Vagina (tissue), 2 donors: ENCODE measurements at regions not wholly inside any gene's neighbourhood (a gene's known extent, or its start where the extent isn't known, plus 50 kb on each side); places are given as distances from the start of the nearest gene placed in this dataset.

ENCODE experiments used
- DNase-seq, 2 donors: peaks; one replicate each; pipeline ENCODE4 v3.0.0-alpha.2; 2017; ENCODE audit errors: extremely low spot score in 2 of 2
- H3K27ac ChIP-seq: fragments of 200-600 bp; sonication (generic); one replicate; pipeline ENCODE4 v1.5.1; 2019
- H3K27me3 ChIP-seq: fragments of 200-600 bp; sonication (generic); one replicate; pipeline ENCODE4 v1.5.1; 2019
- H3K36me3 ChIP-seq, 2 donors: fragments of 200-600 bp; sonication (generic); one replicate each; pipeline ENCODE4 v1.5.1; 2017 to 2019
- H3K4me1 ChIP-seq: fragments of 200-600 bp; sonication (generic); one replicate; pipeline ENCODE4 v1.5.1; 2019
- H3K4me3 ChIP-seq, 2 donors: fragments of 200-600 bp; sonication (generic); 1 replicate in 1 of 2; 2 replicates in 1 of 2; pipeline ENCODE4 v1.5.1; 2016 to 2019
- H3K9me3 ChIP-seq: fragments of 200-600 bp; sonication (generic); one replicate; pipeline ENCODE4 v1.5.1; 2019
- POLR2A ChIP-seq, 2 donors: fragments of 450-650 bp; IDR thresholded peaks; one replicate each; pipeline ENCODE4 v1.6.1; 2017; ENCODE audit warnings: antibody characterized with exemption in 2 of 2, mild to moderate bottlenecking in 2 of 2, moderate library complexity in 2 of 2
- POLR2AphosphoS5 ChIP-seq, 2 donors: sonication (generic); formaldehyde crosslinking; IDR thresholded peaks; one replicate each; pipeline ENCODE4 v1.9.0; 2017; ENCODE audit warnings: antibody characterized with exemption in 2 of 2, mild to moderate bottlenecking in 2 of 2, low read depth in 1 of 2; ENCODE audit not compliant: insufficient read depth in 1 of 2
- intact Hi-C: fragments of 100-400 bp; cut with DNase I; formaldehyde crosslinking; loops from one replicate; pipeline ENCODE4 v1.15.1; 2023
- TF ChIP-seq, protein P1 (sequence below), 3 experiments: fragments of 450-650 bp in 2 of 3; fragments of 200-600 bp in 1 of 3; sonication (generic) in 1 of 3; IDR thresholded peaks; one replicate each; pipeline ENCODE4 v1.5.1; 2017 to 2019; ENCODE audit warnings: antibody characterized with exemption in 3 of 3, mild to moderate bottlenecking in 2 of 3, moderate library complexity in 2 of 3

DNA sequence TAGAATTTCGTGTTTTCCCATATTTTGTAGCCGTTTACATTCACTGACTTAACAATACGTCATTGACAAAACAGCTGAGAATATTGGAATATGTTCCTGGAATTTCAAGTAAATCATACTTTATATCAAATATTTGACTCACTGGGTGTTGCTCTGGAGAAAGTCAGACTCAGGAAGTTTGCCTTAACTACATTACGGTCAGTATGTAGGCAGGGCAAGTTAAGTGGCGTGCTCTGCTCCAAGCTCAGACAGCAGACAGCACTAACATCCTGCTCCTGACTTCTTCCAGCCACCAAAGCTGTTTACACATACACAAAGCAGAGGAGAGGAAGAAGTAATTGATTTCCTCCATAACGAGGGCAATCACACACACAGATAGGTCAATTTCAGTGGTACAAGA lies 414.6 kb downstream of the LRRIQ3 start:
- TF ChIP-seq POLR2AphosphoS5 (IDR thresholded peaks at IDR 0.05; ENCODE audit: insufficient read depth in 1 of 2, low read depth in 1 of 2) (no peak), POLR2A (IDR thresholded peaks at IDR 0.05) (no peak)
- TF ChIP-seq, protein P1, sequence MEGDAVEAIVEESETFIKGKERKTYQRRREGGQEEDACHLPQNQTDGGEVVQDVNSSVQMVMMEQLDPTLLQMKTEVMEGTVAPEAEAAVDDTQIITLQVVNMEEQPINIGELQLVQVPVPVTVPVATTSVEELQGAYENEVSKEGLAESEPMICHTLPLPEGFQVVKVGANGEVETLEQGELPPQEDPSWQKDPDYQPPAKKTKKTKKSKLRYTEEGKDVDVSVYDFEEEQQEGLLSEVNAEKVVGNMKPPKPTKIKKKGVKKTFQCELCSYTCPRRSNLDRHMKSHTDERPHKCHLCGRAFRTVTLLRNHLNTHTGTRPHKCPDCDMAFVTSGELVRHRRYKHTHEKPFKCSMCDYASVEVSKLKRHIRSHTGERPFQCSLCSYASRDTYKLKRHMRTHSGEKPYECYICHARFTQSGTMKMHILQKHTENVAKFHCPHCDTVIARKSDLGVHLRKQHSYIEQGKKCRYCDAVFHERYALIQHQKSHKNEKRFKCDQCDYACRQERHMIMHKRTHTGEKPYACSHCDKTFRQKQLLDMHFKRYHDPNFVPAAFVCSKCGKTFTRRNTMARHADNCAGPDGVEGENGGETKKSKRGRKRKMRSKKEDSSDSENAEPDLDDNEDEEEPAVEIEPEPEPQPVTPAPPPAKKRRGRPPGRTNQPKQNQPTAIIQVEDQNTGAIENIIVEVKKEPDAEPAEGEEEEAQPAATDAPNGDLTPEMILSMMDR (IDR thresholded peaks at IDR 0.05) = no peak
- H3K27ac ChIP-seq = no peak overlapping the region

DNA sequence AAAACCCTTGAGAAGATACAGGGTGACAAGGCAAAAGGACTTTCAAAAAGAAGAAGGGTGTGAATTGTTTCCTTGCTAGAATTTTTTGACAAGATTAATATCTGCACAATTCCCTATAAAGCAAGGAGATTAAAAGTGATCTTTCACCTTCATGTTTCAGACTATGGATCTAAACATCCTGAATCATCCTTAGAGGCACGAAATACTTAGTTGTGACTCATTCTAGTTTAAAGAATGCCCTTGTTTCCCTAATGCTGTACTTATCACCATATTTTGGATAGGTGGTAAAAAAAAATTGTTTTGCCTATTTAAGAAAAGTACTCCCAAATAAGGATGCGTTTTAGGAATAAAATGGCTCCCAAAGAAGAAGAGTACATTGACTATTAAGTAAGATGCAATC lies 415.1 kb downstream of the LRRIQ3 start:
- no peaks in the 10 kb centered on the region for H3K27me3 ChIP-seq
- no peaks in the 10 kb centered on the region for H3K4me1 ChIP-seq
- intact Hi-C loops = no loop called here
- no peak overlapping the region for H3K4me3 ChIP-seq
- no peaks in the 10 kb centered on the region for H3K36me3 ChIP-seq
- TF ChIP-seq, protein P1 (IDR thresholded peaks at IDR 0.05) = no peak
- TF ChIP-seq POLR2AphosphoS5 (IDR thresholded peaks at IDR 0.05; ENCODE audit: insufficient read depth in 1 of 2, low read depth in 1 of 2) (no peak), POLR2A (IDR thresholded peaks at IDR 0.05) (no peak)
- H3K9me3 ChIP-seq = no peaks in the 10 kb centered on the region
- no peak for DNase-seq
- H3K27ac ChIP-seq = no peak overlapping the region

More for the DNA sequence above, 414.6 kb downstream of the LRRIQ3 start:
- no peaks in the 10 kb centered on the region for H3K36me3 ChIP-seq
- H3K27me3 ChIP-seq = no peaks in the 10 kb centered on the region
- H3K4me1 ChIP-seq = no peaks in the 10 kb centered on the region
- intact Hi-C loops = no loop called here
- H3K9me3 ChIP-seq = no peaks in the 10 kb centered on the region
- no peak overlapping the region for H3K4me3 ChIP-seq
- no peak for DNase-seq

DNA sequence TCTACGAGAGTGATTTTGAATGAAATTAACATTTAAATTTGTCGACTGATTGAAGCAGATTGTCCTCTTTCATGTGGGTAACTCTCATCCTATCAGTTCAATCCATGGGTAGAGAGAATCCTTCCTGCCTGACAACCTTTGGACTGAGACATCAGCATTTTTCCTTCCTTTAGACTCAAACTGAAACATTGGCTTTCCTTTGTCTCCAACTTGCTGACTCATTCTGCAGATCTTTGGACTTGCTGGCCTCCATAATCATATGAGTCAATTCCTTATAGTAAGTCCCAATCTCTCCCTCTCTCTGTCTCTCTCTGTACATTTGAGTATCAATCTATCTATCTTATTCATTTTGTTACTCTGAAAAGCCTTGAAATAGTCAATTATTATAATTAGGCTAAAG lies 416.7 kb downstream of the LRRIQ3 start:
- Histone ChIP-seq H3K27ac (no peak overlapping the region), H3K4me1 (no peaks in the 10 kb centered on the region), H3K9me3 (no peaks in the 10 kb centered on the region), H3K4me3 (no peak overlapping the region), H3K36me3 (no peaks in the 10 kb centered on the region), H3K27me3 (no peaks in the 10 kb centered on the region)
- no peak for DNase-seq
- TF ChIP-seq, protein P1 (IDR thresholded peaks at IDR 0.05) = no peak
- TF ChIP-seq POLR2A (IDR thresholded peaks at IDR 0.05) (no peak), POLR2AphosphoS5 (IDR thresholded peaks at IDR 0.05; ENCODE audit: insufficient read depth in 1 of 2, low read depth in 1 of 2) (no peak)
- intact Hi-C loops = no loop called here

DNA sequence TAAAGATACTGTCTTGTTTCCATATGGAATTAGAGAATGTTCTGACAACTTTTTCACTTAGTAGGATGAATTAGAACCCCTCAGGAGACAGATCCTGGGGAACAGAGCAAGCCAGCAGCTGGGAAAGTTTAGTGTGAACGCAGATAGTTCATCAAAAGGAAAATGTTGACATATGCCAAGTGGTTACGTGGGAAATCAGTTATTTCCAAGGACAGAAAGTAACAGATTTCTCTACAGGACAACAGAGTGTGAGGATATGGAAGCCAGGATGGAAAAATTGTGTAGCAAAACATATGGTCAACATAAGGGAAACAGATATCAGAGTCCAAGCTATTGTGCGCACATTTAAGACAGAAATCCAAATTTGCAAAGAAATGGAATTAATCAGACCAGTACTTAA lies 419.5 kb downstream of the LRRIQ3 start:
- no peaks in the 10 kb centered on the region for H3K4me1 ChIP-seq
- H3K9me3 ChIP-seq = no peaks in the 10 kb centered on the region
- no peak overlapping the region for H3K27ac ChIP-seq
- no peak overlapping the region for H3K4me3 ChIP-seq
- intact Hi-C loops = no loop called here
- H3K27me3 ChIP-seq = no peaks in the 10 kb centered on the region
- H3K36me3 ChIP-seq = no peaks in the 10 kb centered on the region
- TF ChIP-seq POLR2A (IDR thresholded peaks at IDR 0.05) (no peak), POLR2AphosphoS5 (IDR thresholded peaks at IDR 0.05; ENCODE audit: insufficient read depth in 1 of 2, low read depth in 1 of 2) (no peak)
- TF ChIP-seq, protein P1 (IDR thresholded peaks at IDR 0.05) = no peak
- DNase-seq = no peak

DNA sequence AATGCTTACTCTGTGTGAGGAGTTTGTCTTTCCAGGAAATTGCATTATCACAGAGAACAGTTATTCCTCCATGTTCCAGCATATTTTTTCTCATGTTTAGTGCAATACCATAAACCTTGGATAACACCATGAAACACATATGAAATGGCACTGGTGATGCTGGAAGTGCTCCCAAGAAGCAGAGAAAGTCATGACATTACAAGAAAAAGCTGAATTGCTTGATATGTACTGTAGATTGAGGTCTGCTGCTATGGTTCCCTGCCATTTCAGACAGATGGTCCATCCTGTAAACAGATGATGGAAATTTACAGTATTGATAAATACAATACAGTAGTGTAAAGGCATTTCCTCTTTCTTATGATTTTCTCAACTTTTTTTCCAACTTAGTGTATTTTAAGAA lies 422.1 kb downstream of the LRRIQ3 start:
- no peaks in the 10 kb centered on the region for H3K4me1 ChIP-seq
- TF ChIP-seq POLR2A (IDR thresholded peaks at IDR 0.05) (no peak), POLR2AphosphoS5 (IDR thresholded peaks at IDR 0.05; ENCODE audit: insufficient read depth in 1 of 2, low read depth in 1 of 2) (no peak)
- TF ChIP-seq, protein P1 (IDR thresholded peaks at IDR 0.05) = no peak
- DNase-seq = no peak
- no peaks in the 10 kb centered on the region for H3K27me3 ChIP-seq
- H3K9me3 ChIP-seq = no peaks in the 10 kb centered on the region
- intact Hi-C loops = no loop called here
- no peaks in the 10 kb centered on the region for H3K36me3 ChIP-seq
- H3K4me3 ChIP-seq = no peak overlapping the region
- H3K27ac ChIP-seq = no peak overlapping the region
